NOMO-1 treated with DMSO at 0.1 percent for 48 hours (cell line): ENCODE measurements at regions not wholly inside any gene's neighbourhood (a gene's known extent, or its start where the extent isn't known, plus 50 kb on each side); places are given as distances from the start of the nearest gene placed in this dataset.

Source experiments
- DNase-seq: peaks from one replicate; lab custom pipeline; 2025; ENCODE audit not compliant: unreplicated experiment; lab: John Stamatoyannopoulos, UW

DNA sequence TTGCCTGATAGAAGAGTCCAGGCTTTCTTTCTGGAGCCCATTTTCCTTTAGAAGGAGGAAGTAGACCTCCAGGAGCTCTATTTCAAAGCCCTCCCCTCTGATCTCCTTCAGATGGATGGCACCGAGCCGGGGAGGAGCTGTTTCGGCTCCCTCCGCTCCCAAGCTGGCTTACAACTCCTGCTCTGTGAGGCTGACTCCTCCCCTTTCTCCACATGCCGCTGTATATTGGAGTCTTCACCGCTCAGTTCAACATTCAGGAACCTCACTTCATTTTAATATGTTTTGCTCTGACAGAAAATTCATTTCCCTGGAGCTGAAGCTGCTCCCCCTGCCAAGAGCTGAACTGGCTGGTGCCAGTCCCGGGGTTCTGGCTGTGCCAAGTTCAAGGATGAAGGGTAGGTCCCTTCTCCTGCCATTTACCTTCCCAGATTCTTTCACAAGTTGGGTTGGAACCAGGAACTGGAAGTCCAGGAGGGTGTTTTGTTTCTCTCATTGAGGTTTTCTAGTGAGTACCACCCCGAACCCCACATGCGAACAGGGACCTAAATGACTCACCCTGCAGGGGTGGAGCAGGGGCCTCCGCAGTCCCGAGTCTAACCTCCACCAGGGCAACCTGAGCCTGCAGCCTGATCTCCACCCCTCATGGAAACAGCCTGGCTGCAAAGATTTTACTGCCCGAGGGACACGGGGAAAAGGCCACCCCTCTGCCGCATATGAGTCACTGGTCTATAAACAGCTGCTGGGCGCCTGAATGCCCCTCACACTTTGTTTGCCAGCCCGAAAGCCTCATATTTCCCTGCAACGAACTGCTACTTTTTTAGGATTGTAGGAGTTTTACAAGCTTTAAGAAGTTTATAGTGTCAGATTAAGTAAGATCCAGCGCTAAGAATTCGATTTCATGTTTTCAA, 68.6 kb upstream of the FOXA2 start:
- no peak for DNase-seq

DNA sequence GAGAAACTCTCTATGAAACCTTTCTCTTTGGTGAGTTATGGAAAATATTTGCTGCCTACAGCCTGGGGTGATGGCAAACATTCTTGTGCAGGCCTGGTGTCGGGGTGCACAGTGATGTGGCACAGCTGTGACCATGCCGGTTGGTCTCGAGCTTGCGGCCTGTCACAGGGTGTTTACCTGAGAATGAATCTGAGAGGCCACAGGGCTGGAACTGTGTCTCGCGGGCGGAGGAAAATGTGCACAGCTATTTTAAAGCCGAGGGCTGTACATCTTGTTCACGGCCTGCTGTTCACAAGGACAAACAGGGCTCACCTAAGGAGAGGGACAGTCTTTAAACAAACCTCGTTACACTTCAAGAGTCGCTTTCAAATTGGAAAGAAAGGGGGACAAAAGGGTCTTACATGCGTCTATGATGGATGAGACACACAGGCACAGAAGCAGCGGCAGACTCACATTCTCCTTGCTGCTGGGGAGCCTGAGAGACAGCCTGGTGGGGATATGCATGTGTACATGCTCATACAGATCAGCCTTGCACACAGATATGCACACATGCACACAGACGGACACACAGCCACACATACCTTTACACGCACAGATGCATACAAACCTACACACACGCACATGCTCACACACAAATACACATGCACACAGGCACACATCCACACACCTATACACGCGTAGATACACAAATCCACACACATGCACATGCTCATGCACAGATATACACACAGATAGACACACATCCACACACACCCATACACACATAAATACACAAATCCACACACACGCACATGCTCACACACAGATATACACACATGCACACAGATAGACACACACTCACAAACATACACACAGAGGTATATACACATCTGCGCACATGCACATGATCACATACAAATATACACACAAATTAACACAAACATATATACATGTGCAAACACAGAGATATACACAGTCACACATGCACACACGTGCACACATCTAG, 69.6 kb upstream of the FOXA2 start:
- DNase-seq = no peak

DNA sequence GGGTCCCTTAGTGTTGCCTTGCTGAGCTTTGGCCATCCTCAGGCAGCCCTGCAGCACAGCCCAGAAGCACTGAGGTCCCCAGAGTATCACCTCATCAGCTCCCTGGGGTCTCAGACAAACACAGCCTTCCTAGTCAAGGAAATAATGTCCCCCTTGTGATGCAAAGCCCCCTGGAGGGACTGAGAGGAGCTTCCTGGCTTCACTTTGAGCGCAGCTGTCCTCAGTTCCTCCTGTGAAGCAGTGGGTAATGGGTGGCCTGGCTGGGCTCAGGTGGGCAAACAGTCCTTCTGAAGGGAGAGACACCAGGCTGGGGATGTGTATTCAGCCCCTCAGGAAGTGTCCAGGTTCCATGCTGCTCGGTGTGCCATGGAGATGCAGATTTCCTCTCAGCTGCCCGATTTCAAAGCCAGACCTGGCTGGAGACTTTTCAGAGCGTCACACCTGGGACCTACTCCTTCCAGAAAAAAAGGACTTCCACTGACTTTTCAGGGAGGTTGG, 79.2 kb upstream of the FOXA2 start:
- no peak for DNase-seq

DNA sequence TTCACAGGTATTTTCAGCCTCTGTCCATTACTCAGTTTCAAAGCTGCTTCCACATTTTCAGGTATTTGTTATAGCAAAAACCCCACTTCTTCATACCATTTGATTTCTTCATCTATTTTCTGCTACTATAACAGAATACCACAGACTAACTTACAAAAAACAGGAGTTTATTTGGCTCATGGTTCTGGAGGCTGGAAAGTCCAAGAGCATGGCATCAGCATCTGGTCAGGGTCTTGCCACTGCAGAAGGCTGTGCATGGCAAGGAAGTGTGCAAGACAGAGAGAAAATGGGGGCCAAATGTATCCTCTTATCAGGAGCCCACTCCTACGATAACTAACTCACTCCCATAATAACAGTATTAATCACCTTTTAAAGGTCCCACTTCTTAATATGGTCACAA, 82.8 kb upstream of the FOXA2 start:
- no peak for DNase-seq

DNA sequence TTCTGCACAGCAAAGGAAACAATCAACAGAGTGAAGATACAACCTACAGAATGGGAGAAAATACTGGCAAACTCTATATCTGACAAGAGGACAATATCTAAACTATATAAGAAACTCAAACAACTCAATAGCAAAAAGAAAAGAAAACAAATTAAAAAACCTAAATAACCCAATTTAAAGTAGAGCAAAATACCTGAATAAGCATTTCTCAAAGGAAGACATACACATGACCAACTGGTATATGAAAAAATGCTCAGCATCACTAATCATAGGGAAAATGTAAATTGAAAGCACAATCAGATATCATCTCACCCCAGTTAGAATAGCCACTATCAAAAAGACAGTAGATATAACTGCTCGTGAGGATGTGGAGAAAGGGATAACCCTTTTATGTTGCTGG, 87.8 kb upstream of the FOXA2 start:
- no peak for DNase-seq

DNA sequence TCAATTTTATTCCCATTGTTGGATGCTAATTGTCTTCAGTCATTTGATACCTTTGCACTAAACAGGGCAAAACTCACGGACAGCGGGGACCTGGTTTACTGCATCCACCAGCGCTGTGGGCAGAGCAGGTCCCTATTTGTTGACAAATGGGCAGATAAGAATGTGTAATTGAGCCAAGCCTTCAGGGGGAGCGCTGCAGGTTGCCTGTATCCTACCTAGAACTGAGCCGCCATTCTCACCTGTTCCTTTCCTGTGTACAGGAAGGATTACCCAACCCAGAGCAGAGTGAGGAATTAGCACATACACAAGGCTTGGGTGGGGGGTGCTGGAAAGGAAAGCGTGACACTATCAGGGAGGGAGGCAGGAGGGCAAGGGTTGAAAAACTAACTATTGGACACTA, 89.1 kb upstream of the FOXA2 start:
- DNase-seq = no peak

DNA sequence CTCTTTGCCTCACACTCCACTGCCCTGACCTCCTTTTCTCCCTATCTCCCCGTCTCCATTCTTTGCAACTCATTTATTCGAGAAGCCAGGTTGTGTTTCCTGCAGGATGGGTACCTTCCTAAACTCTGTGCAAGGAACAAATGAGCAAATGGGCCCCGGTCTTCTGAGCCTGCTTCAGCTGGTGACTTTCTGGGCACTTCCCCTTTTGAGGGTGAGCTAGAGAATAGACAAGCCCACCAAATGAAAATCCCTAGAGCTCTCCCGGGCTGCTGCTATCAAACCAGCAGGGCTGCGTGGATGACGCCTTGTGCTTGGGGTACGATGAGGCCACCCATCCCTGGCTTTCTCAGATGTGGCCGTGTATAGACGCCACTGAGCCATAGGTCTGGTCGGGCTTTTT, 91.0 kb upstream of the FOXA2 start:
- peak; percentile 20 for DNase-seq

DNA sequence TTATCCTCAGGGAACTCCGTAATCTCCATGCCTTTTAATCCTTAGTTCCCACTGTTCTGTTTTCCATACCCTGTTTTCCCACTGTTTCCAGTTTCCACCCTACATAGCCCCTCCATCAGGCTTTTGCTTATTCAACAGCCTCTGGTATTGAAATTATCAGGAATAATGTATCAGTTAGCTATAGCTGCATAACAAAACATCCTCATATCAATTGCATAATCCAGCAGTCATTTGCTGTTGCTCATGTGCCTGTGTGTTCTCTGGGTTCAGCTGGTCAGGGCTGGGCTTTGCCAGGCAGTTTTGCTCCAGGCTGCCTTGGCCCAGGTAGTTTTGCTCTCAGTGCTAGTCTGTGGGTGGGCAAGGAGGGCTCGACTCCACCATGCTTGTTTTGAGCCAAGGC, 94.3 kb upstream of the FOXA2 start:
- DNase-seq = no peak

DNA sequence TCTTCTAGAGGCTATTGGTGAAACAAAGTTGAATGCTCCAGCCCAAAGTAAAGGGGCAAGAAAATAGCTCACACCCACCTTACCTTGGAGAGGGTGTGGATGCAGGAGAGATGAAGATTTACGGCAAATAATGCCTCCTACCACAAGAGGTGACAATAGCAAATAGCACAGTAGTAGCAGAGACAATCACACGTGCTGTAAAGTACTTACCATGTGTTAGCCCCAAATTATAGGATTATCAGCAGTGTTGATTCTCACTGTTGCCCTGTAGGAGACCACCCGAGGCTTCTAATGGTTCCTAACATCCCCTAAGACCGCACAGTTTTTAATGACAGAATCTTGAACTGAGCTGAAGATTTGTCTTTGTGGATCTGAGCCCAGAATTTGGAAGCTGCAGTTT, 94.8 kb upstream of the FOXA2 start:
- no peak for DNase-seq

DNA sequence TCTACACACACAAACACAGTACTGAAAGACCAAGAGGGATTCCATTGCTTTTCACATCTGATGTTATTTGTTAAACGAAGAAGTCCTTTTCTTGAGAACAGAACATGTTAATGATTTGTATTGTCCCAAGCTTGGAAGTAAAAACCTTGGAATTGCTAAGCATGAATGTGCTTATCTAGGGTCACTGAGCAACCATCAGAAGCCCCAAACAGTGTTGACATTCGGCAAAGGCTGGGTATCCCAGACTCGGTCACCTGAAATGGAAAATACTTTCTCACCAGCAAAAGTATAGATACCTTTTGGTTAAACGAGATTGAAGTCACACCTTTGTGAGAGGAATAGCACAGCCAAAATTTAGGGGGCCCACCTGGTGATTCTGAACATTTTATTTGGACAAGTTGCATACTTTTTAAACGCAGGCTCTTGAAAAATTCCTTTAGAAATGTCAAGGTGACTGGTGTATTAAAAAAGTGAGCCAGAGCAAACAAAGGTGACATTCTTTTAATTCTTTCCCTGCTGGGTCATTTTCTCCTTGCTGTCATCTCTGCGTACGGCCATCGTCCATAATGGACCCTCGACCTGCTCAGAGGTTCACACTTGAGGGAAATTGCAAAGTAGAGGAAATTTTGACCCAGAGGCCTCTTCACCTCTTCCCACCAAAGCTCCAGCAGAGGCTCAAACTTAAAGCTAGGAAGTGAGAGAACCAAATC, 95.8 kb upstream of the FOXA2 start:
- no peak for DNase-seq

DNA sequence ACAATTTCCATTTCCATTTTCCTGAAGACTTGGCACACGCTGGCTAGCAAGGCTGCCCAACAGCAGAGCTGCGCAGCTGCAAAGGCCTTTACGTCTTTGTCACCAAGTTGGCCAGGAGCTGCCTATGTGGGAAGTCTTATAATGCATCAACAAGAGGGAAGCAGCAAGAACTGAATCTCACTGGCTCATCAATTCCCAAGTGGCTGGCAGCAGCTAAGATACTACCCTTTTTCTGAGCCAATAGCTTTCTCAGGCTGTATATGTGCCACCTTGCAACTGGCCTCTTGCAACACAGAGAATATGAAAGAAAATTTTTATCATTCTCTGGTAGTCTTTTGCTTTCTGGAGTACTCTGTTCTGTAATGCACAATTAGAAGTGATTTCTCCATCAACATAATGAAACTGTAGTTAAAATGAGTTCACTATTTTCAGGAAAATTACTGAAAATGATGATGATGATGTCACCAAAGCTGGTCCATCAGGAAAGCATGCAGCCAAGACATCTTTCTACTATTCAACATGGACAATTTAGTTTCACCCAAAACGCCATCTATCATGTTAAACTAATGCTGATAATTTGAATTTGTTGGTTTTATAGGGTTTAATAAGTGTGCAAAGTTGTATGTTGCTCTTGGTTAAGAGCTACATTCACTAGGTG, 97.3 kb upstream of the FOXA2 start:
- no peak for DNase-seq

DNA sequence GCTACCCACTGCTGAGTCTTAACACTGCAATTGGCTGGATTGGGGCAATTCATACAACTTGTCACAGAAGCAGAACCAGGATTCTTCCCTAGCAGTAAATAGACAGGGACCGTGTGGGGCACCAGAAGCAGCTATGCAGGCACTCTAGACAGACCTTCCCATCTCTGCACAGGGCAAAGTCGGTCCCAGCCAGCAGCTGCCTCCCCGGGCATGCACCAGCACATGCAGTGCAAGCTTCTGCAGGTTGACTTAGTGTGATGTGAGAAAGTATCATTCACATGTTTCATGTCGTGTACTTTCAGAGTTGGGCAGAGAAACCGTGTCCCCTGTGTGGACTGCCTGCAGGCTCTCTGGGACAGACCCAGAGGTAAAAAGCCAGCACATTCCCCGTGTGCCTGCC, 98.0 kb upstream of the FOXA2 start:
- DNase-seq = no peak

DNA sequence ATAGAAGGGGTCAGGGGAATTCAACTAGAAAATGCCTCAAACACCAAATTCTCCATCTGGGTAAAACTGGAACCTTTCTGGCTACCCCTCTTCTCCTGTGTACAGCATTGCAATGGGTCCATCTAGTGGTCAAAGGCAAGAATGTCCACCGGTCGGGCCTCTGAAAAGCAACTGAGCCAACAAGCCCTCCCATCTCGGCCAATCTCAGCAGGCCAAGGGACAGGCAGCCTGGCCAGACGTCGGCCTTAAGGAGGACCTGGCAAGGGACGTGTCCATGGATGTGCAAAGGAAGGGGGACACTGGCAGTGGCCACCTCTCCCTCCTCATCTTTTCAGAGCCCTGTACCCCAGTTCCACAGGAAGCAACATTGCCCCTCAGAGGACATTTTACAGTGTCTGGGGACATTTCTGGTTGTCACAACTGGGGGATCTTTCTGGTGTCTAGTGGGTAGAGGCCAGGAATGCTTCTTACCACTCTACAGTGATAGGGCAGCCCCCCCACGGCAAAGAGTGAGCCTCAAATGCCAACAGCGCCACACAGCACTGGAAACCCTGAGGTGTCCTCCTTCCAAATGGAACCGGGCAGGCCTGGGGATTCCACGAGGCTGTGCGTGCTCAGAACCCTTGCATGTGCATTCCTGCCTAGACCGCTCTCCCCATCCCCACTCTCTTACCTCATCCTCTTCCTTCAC, 99.8 kb upstream of the FOXA2 start:
- DNase-seq = peak; percentile 59

DNA sequence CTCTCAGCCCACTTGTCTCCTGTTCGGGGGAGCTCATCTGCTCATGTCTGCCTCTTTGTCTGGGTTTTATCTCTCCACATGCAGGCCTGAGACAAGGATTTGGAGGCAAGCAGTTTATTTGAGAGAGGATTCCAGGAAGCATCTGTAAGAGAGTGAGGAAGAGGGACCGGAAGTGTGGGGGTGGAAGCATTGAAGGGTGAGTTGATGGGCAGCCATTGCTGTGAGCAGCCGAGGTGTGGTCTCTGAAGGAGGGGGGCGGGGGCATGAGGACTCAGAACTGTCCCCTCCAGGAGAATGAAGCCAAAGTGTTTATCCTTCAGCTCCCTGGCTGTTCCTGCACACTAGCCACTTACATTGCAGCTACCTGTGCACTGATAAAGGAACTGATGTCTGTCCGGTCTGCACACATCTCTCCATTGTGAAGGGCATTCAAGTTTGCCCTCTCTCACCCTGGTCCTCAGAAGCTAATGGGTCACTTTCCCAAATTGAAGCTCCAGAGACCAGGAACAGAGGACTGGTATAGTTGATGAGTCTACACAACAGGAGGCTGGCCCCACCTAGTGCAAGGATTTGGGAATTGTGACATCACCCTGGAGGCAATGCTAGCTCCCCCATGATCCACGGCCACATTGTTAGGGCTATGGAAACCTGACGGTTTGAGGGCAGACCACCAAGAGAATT, 100.5 kb upstream of the FOXA2 start:
- no peak for DNase-seq

DNA sequence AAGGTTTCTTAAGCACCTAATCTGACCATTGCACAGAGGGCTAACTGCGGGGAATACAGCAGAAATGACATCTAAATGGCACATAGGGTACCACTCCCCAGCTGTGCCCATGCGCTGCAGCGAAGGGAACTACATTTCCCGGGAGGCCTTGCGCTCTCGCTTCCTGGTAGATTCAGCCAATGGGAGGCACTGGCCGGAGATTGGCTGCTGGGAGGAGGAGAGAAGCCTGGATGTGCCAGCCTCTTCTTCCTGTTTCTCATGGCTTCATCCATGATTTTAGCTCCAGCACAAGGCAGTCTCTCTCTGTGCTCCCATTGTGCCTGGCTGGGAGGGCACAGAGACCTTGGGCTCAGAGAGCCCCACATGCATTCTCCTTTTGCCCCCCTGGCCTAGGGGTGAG, 101.7 kb upstream of the FOXA2 start:
- DNase-seq = peak; percentile 9

DNA sequence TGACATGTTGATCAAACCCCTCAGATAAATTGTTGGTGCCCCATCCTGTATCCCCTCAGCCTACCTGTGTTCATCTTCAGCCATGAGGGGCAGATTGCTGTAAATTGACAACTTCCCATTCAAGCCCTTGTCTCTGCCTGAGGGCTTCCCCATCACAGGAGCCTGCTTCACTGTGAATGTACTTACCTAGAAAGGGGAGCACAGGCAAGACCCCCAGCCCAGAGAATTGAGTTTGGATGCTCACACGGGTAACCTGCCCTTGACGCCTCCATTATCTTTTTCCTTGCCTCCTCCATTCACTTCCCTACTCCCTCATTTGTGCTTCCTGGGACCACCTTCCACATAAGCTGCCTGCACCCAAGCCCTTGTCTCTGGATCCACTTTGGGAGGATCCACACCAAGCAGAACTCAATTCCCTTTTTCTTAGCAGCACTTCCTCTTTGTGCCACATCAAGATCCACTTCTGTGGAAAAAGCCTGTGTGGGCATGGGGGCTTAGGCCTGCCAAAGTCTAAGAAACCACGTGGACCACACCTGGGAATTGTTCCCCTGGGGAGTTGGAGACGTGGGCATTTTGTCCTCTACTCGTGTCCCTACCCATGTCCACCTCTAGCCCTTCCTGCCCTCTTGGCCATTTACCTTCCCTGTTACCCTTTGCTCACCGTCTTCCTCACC, 103.4 kb upstream of the FOXA2 start:
- DNase-seq = peak; percentile 6

DNA sequence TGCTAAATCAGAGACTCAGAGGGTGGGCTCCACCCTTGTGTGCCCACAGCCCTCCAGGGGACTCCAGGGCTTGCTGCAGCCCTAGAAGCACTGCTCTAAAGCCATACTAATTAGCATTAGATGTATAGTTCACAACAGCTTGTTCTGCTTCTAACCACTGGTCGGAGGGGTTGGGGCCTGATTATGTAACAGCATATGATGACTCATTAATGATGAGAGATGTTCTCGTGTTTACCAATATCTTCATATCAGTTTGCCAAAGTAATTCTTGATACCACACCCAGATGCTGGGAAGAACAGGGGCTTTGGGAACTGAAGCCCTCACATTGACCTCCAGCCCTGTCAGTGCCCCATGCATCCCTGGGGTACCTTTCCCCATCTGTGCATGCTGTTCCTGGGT, 104.1 kb upstream of the FOXA2 start:
- DNase-seq = peak; percentile 43

DNA sequence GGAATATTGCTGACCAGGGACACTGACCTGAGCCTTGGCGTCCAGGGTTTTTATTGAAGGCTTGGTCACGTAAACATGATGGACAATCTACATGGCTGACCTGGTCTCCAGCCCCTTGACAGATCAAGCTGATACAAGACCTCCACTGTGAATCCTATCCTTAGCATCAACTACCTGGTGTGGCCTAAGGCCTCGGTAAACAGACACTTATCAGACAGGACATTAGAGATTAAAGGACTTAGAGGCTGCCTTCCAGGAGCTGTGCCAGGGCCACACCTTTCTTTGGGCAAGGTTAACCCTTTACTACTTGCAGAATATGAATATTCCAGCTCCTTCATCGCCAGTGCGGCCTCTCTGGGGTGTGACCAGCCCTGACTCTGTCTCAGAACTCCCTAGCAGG, 104.9 kb upstream of the FOXA2 start:
- DNase-seq = no peak

DNA sequence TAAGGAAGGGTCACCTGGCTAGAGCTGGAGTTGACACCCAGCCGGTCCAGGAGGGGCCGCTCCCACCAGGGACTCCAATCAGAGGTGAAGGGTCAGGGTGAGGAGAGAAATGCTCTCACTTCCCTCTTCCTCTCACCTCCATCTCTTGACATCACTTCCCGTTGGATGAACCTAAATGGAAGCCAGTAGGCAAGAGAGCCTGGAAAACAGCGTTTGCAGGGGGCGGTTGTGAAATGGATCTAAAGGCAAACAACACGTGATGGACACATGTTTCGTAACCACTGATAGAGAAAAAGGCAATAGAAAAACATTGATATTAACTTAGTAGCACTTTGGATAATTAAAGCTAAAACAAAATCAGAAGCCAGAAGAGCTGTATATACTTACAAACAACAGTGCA, 105.6 kb upstream of the FOXA2 start:
- no peak for DNase-seq
